HCT116 (cell line): ENCODE measurements at regions not wholly inside any gene's neighbourhood (a gene's known extent, or its start where the extent isn't known, plus 50 kb on each side); places are given as distances from the start of the nearest gene placed in this dataset.
A peak's percentile ranks its signal among the peaks of the same experiment; 100 is the strongest.

ENCODE experiments used
- ATAC-seq: fragments of 200-7000 bp; cut with Tn5 transposase; 2 replicates; pipeline ENCODE4 v1.9.1; 2020; ENCODE audit warnings: mild to moderate bottlenecking, moderate library complexity
- BruUV-seq: library from RNA; stranded (reverse); fragments of 400-500 nt; replicated peaks from 2 replicates; lab custom pipeline; 2021; lab: Mats Ljungman, UMichigan
- CTCF ChIA-PET: fragments of 300-600 bp; sonication (Branson Sonifier 250); formaldehyde crosslinking; loops from one replicate; lab custom pipeline; 2021; ENCODE audit warnings: antibody characterized with exemption; lab: Charles Lee
- POLR2A ChIA-PET: fragments of 300-600, 350-600 bp; sonication (Branson Sonifier 250); formaldehyde crosslinking; loops from one replicate; lab custom pipeline; 2021; ENCODE audit warnings: antibody characterized with exemption; lab: Charles Lee
- RAD21 ChIA-PET, 2 experiments: fragments of 300-600 bp; sonication (Branson Sonifier 250); formaldehyde crosslinking; loops; one replicate each; lab custom pipeline; 2023; ENCODE audit warnings: low total read pairs in 2 of 2; ENCODE audit not compliant: uncharacterized antibody in 2 of 2, unreplicated experiment in 2 of 2, low non-redundant PET in 1 of 2; lab: Charles Lee
- DNase-seq: peaks from one replicate; pipeline ENCODE4 v3.0.0-alpha.2; 2010; ENCODE audit warnings: low read depth, low spot score
- H2AFZ ChIP-seq: fragments of 200-600 bp; shearing (Covaris generic), sonication (generic); 2 replicates; pipeline ENCODE4 v1.6.1; 2017; ENCODE audit warnings: low read depth, mixed run types, mixed read lengths, antibody characterized with exemption, low read length; ENCODE audit not compliant: poor library complexity, severe bottlenecking
- H3K27ac ChIP-seq: 2 replicates; pipeline ENCODE4 v1.5.1; 2012; ENCODE audit warnings: low read depth, low read length
- H3K27me3 ChIP-seq: fragments of 200-600 bp; sonication (generic); 2 replicates; pipeline ENCODE4 v1.6.1; 2016; ENCODE audit warnings: mixed run types, low read length, mixed read lengths; ENCODE audit not compliant: insufficient read depth
- H3K36me3 ChIP-seq, 2 experiments: fragments of 200-500 bp in 1 of 2; fragments of 200-600 bp in 1 of 2; sonication (Bioruptor generic) in 1 of 2; sonication (generic) in 1 of 2; 2 replicates each; pipeline versions ENCODE4 v1.5.1 to v1.6.1; 2014 to 2016; ENCODE audit warnings: low read length in 2 of 2, inconsistent platforms in 1 of 2, mixed read lengths in 1 of 2, mixed run types in 1 of 2; ENCODE audit not compliant: insufficient read depth in 2 of 2, control insufficient read depth in 1 of 2
- H3K4me1 ChIP-seq, 2 experiments: fragments of 200-600 bp in 1 of 2; sonication (generic) in 1 of 2; 2 replicates each; pipeline versions ENCODE4 v1.5.1 to v1.6.1; 2012 to 2017; ENCODE audit warnings: low read length in 2 of 2, inconsistent platforms in 1 of 2, mild to moderate bottlenecking in 1 of 2, mixed read lengths in 1 of 2, mixed run types in 1 of 2, moderate library complexity in 1 of 2; ENCODE audit not compliant: insufficient read depth in 2 of 2, control insufficient read depth in 1 of 2
- H3K4me2 ChIP-seq: fragments of 200-600 bp; sonication (generic); 2 replicates; pipeline ENCODE4 v1.6.1; 2017; ENCODE audit warnings: mixed run types, low read length, mixed read lengths
- H3K4me3 ChIP-seq, 2 experiments: fragments of 200-600 bp in 1 of 2; sonication (generic) in 1 of 2; replicated peaks in 1 of 2; 2 replicates each; pipeline ENCODE4 v1.5.1; 2011 to 2016; ENCODE audit warnings: low read length in 2 of 2, control low read depth in 1 of 2, low read depth in 1 of 2, mild to moderate bottlenecking in 1 of 2, mixed read lengths in 1 of 2, mixed run types in 1 of 2
- H3K79me2 ChIP-seq: fragments of 200-600 bp; sonication (generic); 2 replicates; pipeline ENCODE4 v1.6.1; 2017; ENCODE audit warnings: mild to moderate bottlenecking, mixed run types, low read length, moderate library complexity, mixed read lengths; ENCODE audit not compliant: insufficient read depth
- H3K9ac ChIP-seq: fragments of 200-600 bp; sonication (generic); 2 replicates; pipeline ENCODE4 v1.6.1; 2016; ENCODE audit warnings: low read length, mixed read lengths
- H3K9me2 ChIP-seq: fragments of 200-600 bp; sonication (generic), shearing (Covaris generic); 2 replicates; pipeline ENCODE4 v1.6.1; 2017; ENCODE audit warnings: mixed run types, mild to moderate bottlenecking, moderate library complexity; ENCODE audit not compliant: insufficient read depth
- H3K9me3 ChIP-seq, 2 experiments: fragments of 200-500 bp in 1 of 2; fragments of 200-600 bp in 1 of 2; sonication (Bioruptor generic) in 1 of 2; sonication (generic) in 1 of 2; 2 replicates each; pipeline ENCODE4 v1.6.1; 2014 to 2017; ENCODE audit warnings: low read length in 2 of 2, mixed read lengths in 2 of 2, inconsistent platforms in 1 of 2, low read depth in 1 of 2, mild to moderate bottlenecking in 1 of 2, mixed run types in 1 of 2, moderate library complexity in 1 of 2; ENCODE audit not compliant: control insufficient read depth in 1 of 2, insufficient read depth in 1 of 2
- H4K20me1 ChIP-seq: fragments of 200-600 bp; sonication (generic), shearing (Covaris generic); 2 replicates; pipeline ENCODE4 v1.6.1; 2017; ENCODE audit warnings: mixed run types, mild to moderate bottlenecking, moderate library complexity; ENCODE audit not compliant: insufficient read depth
- FOSL1 ChIP-seq: IDR thresholded peaks from 2 replicates; pipeline ENCODE4 v1.6.1; 2012; ENCODE audit warnings: low read depth
- POLR2A ChIP-seq: IDR thresholded peaks from 2 replicates; pipeline ENCODE4 v1.7.0; 2011; ENCODE audit warnings: borderline replicate concordance; ENCODE audit not compliant: insufficient read depth, insufficient read length; ENCODE audit errors: extremely low read depth
- RAD21 ChIP-seq: IDR thresholded peaks from 2 replicates; pipeline ENCODE4 v1.6.1; 2012; ENCODE audit warnings: low read depth, mild to moderate bottlenecking
- REST ChIP-seq: IDR thresholded peaks from 2 replicates; pipeline ENCODE4 v1.6.1; 2012; ENCODE audit warnings: low read depth
- SIN3A ChIP-seq: IDR thresholded peaks from 2 replicates; pipeline ENCODE4 v1.6.1; 2012; ENCODE audit warnings: low read depth
- intact Hi-C: fragments of 100-400 bp; cut with micrococcal nuclease; formaldehyde crosslinking; loops from 2 replicates; pipeline ENCODE4 v1.10.0; 2022

- Histone ChIP-seq H3K9ac (no peak overlapping the region), H3K79me2 (no peaks in the 10 kb centered on the region), H4K20me1 (no peaks in the 10 kb centered on the region), H2AFZ (no peak overlapping the region), H3K27ac (no peak overlapping the region), H3K27me3 (no peaks in the 10 kb centered on the region), H3K36me3 (no peaks in the 10 kb centered on the region), H3K4me1 (no peaks in the 10 kb centered on the region), H3K9me2 (no peaks in the 10 kb centered on the region), H3K9me3 (no peaks in the 10 kb centered on the region), H3K4me3 (no peak overlapping the region), H3K4me2 (no peak overlapping the region)
- no peak for DNase-seq
- POLR2A ChIA-PET = no interaction called here
- BruUV-seq = no TSS peak
- CTCF ChIA-PET = no interaction called here
- ATAC-seq = no peak
- TF ChIP-seq RAD21 = 0 out of 2 replicates have a peak, but pooled peaks have one; percentile 2
- no peak for TF ChIP-seq SIN3A
- RAD21 ChIA-PET = no interaction called here
- intact Hi-C loops = no loop called here
Observed at GRCh38 chr18:38884050-38884449, 1318.5 kb upstream of the CELF4 start.

DNA sequence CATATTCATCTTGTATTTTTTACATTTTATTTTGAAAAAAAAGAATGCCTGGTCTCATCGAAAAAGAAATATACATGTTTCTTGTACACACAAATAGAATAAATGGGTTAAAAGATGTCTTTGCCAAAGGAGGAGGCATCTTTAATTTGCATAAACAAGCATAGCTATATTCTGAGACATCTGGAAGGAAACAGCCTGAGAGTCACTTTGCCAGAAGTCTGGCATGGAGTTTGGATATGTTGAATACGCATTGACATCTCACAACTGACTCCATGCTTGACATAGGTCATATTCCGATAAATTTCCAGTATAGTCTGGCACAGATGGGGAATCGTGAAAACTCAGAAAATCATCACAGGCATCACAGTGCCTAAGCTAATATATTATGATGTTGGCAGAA is 1317.5 kb upstream of the CELF4 start:
- ChIA-PET RAD21 (no interaction called here), CTCF (no interaction called here), POLR2A (no interaction called here)
- Histone ChIP-seq H3K27me3 (no peaks in the 10 kb centered on the region), H3K9ac (no peak overlapping the region), H2AFZ (no peak overlapping the region), H3K4me3 (no peak overlapping the region), H3K4me1 (no peaks in the 10 kb centered on the region), H3K36me3 (no peaks in the 10 kb centered on the region), H3K4me2 (no peak overlapping the region), H3K79me2 (no peaks in the 10 kb centered on the region), H3K9me2 (no peaks in the 10 kb centered on the region), H3K9me3 (no peaks in the 10 kb centered on the region), H4K20me1 (no peaks in the 10 kb centered on the region), H3K27ac (no peak overlapping the region)
- intact Hi-C loops = no loop called here
- no peak for ATAC-seq
- no TSS peak for BruUV-seq
- TF ChIP-seq REST (no peak), SIN3A (no peak), FOSL1 (no peak), POLR2A (no peak)
- DNase-seq = no peak
